IMR-90 (cell line): ENCODE measurements at regions not wholly inside any gene's neighbourhood (a gene's known extent, or its start where the extent isn't known, plus 50 kb on each side); places are given as distances from the start of the nearest gene placed in this dataset.

ENCODE experiments used
- CEBPB ChIP-seq: IDR thresholded peaks from 2 replicates; pipeline ENCODE4 v1.6.1; 2012; ENCODE audit warnings: low read depth, low read length, improper control_type of control experiment
- CTCF ChIP-seq: conservative IDR thresholded peaks from 2 replicates; pipeline ENCODE4 v1.5.1; 2012; ENCODE audit warnings: mild to moderate bottlenecking, low read depth, low read length, improper control_type of control experiment
- ELK1 ChIP-seq: fragments of 150-350 bp; IDR thresholded peaks from 2 replicates; pipeline ENCODE4 v1.6.1; 2016; ENCODE audit warnings: low read depth, mild to moderate bottlenecking, low read length, moderate library complexity, borderline replicate concordance
- FOS ChIP-seq: fragments of 150-350 bp; IDR thresholded peaks from 2 replicates; pipeline ENCODE4 v1.6.1; 2016; ENCODE audit warnings: low read depth, low read length
- MAFK ChIP-seq: IDR thresholded peaks from 2 replicates; pipeline ENCODE4 v1.6.1; 2012; ENCODE audit warnings: low read depth, low read length, improper control_type of control experiment
- RAD21 ChIP-seq: IDR thresholded peaks from 2 replicates; pipeline ENCODE4 v1.6.1; 2012; ENCODE audit warnings: low read length, improper control_type of control experiment
- RFX5 ChIP-seq: IDR thresholded peaks from 2 replicates; pipeline ENCODE4 v1.8.0; 2012; ENCODE audit warnings: low read depth, mild to moderate bottlenecking, low read length, moderate library complexity

GRCh38 chr4:85372966-85373365, 102.0 kb upstream of the ARHGAP24 start:
- no peak for TF ChIP-seq RAD21
- no peak for TF ChIP-seq FOS
- TF ChIP-seq CEBPB, result no peak
- no peak for TF ChIP-seq CTCF
- TF ChIP-seq MAFK, result no peak
- no peak for TF ChIP-seq ELK1
- no peak for TF ChIP-seq RFX5
